ENCODE measurements at regions not wholly inside any gene's neighbourhood (a gene's known extent, or its start where the extent isn't known, plus 50 kb on each side); places are given as distances from the start of the nearest gene placed in this dataset.

DNA sequence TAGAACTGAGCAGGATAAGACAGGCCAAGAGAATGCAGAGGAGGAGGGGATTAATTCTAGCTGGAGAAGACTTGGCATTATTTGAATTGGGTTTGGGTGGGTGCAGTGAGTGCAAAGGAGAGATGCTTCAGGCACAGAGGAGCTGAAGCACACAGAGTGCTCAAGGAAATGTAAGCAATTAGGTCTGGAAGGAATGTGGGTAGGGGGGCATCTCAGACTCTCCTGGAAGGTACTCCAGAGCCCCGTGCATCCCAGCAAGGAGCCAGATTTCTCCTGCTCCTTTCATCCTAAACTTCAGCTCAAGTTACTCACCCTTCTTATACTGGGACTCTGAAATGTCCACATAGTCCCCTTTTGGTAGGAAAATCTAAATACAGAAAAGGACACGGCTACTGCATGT is 143.6 kb upstream of the PFN2 start:
- TF ChIP-seq, protein P1, sequence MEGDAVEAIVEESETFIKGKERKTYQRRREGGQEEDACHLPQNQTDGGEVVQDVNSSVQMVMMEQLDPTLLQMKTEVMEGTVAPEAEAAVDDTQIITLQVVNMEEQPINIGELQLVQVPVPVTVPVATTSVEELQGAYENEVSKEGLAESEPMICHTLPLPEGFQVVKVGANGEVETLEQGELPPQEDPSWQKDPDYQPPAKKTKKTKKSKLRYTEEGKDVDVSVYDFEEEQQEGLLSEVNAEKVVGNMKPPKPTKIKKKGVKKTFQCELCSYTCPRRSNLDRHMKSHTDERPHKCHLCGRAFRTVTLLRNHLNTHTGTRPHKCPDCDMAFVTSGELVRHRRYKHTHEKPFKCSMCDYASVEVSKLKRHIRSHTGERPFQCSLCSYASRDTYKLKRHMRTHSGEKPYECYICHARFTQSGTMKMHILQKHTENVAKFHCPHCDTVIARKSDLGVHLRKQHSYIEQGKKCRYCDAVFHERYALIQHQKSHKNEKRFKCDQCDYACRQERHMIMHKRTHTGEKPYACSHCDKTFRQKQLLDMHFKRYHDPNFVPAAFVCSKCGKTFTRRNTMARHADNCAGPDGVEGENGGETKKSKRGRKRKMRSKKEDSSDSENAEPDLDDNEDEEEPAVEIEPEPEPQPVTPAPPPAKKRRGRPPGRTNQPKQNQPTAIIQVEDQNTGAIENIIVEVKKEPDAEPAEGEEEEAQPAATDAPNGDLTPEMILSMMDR (IDR thresholded peaks at IDR 0.05) = no peak
- no peak for TF ChIP-seq EZH2 (IDR thresholded peaks at IDR 0.05; ENCODE audit: borderline replicate concordance, insufficient read depth, low read depth, low read length, poor library complexity, severe bottlenecking)
